GM10266 (cell line): ENCODE measurements at regions not wholly inside any gene's neighbourhood (a gene's known extent, or its start where the extent isn't known, plus 50 kb on each side); places are given as distances from the start of the nearest gene placed in this dataset.
"Not testable (repeated sequence)": the region's sequence is repeated elsewhere in the genome, so short reads cannot be mapped to it uniquely, and the experiment has no call there.

Experiments
- DNase-seq: peaks from one replicate; pipeline ENCODE4 v3.0.0; 2012; ENCODE audit errors: extremely low spot score
- CTCF ChIP-seq: IDR thresholded peaks from 2 replicates; pipeline ENCODE4 v1.5.1; 2012; ENCODE audit warnings: mild to moderate bottlenecking, low read depth; ENCODE audit not compliant: control insufficient read depth, insufficient read depth; ENCODE audit errors: missing control alignments

DNA sequence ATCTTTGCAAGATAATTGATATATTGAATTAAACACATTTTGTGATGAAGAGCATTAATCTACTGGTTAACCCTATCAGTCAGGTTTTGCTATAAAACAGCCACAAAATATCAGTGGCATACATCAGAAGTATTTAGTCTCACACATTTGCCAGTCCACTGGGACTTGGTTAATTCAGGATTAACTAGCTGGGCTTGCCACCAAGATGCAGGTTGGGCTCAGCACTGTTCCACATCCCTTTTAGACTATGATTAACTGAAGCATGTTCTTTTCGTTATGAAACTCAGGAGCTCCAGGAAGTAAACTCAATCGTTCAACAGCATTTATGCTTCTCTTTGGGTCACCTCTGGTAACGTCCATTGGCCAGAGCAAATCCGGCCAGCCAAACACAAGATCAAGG lies 538.1 kb upstream of the HS3ST1 start:
- DNase-seq = no peak
- TF ChIP-seq CTCF = no peak

GRCh38 chr4:11954093-11954492 lies 525.4 kb upstream of the HS3ST1 start:
- no peak for DNase-seq
- peak; percentile 26 for TF ChIP-seq CTCF

DNA sequence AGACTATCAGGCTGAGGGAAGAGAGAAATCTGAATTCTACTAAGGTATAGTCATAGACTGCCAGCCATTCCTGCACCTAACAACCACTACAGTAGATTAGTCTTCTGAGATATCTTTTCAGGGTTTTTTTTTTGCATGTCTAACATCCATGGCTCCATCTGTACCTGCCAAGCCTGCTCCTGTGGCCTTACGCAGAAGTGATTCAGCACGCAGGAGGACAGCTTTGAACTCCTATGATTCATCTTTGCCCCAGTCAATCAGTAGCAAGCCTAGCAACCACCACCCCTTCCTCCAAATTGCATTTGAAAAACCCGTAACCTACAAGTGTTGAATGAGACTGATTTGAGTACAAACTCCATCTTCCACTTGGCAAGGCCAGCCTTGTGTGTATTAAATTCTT lies 520.7 kb upstream of the HS3ST1 start:
- DNase-seq = no peak
- TF ChIP-seq CTCF = no peak

DNA sequence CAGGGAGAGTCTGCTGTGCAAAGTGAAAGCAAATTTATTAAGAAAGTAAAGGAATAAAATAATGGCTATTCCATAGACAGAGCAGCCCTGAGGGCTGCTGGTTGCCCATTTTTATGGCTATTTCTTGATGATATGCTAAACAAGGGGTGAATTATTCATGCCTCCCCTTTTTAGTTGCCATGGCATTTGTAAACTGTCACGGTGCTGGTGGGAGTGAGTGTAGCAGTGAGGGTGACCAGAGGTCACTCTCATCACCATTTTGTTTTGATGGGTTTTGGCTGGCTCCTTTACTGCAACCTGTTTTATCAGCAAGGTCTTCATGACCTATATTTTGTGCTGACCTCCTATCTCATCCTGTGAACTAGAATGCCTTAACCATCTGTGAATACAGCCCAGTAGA lies 518.9 kb upstream of the HS3ST1 start:
- DNase-seq = not testable (repeated sequence)

- no peak for DNase-seq
- TF ChIP-seq CTCF = no peak
These were observed 509.2 kb upstream of the HS3ST1 start for GRCh38 chr4:11937941-11938340.

DNA sequence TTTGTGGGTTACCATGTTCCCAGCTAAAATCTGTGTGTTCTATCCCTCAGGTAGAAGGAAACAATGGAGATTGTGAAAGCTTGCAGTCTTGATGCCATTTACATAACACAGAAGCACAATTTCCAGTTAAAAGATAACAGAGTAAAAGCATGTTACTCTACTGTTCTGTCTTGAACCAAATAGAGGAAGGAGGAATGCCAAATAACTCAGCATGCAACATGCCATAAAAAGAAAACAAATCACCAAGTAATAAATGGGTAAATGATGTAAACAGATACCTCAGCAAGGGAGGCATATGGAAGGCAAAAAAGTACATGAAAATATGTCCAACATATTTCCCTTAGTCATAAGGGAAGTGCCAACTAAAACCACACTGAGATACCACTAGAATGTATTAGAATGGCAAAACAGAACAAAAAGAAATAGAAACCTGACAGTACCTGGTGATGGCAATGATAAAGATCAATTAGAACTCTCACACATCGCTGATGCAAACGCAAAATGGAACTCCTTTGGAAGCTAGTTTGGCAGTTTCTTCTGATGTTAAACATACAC lies 502.6 kb upstream of the HS3ST1 start:
- no peak for DNase-seq
- no peak for TF ChIP-seq CTCF

DNA sequence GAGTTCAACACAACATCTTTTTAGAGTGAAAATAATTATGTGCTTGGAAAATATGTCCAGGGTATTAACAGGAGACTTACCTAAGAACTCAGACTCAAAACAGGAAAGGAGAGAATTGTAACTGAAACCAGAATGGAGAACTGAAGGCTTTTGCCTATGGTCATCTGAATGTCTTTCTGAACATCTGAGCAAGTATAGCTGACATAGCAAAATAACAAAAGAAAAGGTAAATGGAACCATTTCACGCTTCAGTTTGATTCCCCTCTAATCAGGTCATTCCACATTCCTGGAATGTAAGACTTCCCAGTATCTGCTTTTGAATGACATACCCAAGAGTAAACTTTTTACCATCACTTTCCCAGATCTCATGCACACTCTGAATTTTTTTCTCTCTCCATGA lies 500.4 kb upstream of the HS3ST1 start:
- TF ChIP-seq CTCF = no peak
- no peak for DNase-seq

DNA sequence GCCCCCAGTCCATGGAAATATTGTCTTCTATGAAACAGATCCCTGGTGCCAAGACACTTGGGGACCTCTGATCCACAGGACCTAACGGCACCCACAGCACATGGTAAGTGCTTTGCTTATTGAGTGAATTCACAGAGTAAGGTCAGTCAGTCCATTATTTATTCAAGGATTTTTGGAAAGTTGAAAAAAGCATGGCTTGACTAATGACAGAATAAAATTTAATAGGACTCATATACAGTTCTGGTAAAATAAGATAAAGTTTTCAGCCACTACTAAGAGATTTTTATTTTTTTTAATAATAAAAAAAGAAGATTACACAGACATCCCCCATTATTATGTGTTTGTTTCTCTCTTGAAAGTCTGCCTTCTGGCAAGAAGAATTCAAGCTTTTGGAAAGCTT lies 490.6 kb upstream of the HS3ST1 start:
- DNase-seq = no peak
- no peak for TF ChIP-seq CTCF
